ENCODE measurements at regions not wholly inside any gene's neighbourhood (a gene's known extent, or its start where the extent isn't known, plus 50 kb on each side); places are given as distances from the start of the nearest gene placed in this dataset.
"Not testable (repeated sequence)": the region's sequence is repeated elsewhere in the genome, so short reads cannot be mapped to it uniquely, and the experiment has no call there.

DNA sequence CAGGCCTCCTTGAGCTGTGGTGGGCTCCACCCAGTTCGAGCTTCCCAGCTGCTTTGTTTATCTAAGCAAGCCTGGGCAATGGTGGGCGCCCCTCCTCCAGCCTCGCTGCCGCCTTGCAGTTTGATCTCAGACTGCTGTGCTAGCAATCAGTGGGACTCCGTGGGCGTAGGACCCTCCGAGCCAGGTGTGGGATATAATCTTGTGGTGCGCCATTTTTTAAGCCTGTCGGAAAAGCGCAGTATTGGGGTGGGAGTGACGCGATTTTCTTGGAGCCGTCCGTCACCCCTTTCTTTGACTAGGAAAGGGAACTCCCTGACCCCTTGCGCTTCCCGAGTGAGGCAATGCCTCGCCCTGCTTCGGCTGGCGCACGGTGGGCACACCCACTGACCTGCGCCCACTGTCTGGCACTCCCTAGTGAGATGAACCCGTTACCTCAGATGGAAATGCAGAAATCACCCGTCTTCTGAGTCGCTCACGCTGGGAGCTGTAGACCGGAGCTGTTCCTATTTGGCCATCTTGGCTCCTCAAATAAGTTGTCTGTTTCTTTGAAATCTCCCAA lies 291.3 kb upstream of the CTNNB1 start:
- not testable (repeated sequence) for TF ChIP-seq CTCF, EZH2 (IDR thresholded peaks at IDR 0.05)

Measured in neural progenitor cell (in vitro differentiated cells).